Stomach (tissue), 4 donors: ENCODE measurements at regions not wholly inside any gene's neighbourhood (a gene's known extent, or its start where the extent isn't known, plus 50 kb on each side); places are given as distances from the start of the nearest gene placed in this dataset.

ENCODE experiments used
- POLR2A ChIP-seq, 4 donors: fragments of 450-650 bp; IDR thresholded peaks; one replicate each; pipeline ENCODE4 v1.6.1; 2016; ENCODE audit warnings: antibody characterized with exemption in 4 of 4, control low read depth in 2 of 4, mild to moderate bottlenecking in 1 of 4, moderate library complexity in 1 of 4
- POLR2AphosphoS5 ChIP-seq, 3 donors: sonication (generic); formaldehyde crosslinking; IDR thresholded peaks; one replicate each; pipeline ENCODE4 v1.6.1; 2016; ENCODE audit warnings: antibody characterized with exemption in 3 of 3
- TF ChIP-seq, protein P1 (sequence below), 7 experiments: fragments of 450-650 bp in 4 of 7; fragments of 200-600 bp in 3 of 7; sonication (generic) in 3 of 7; IDR thresholded peaks; one replicate each; pipeline ENCODE4 v1.5.1; 2016 to 2019; ENCODE audit warnings: antibody characterized with exemption in 7 of 7, control low read depth in 2 of 7, mild to moderate bottlenecking in 1 of 7

DNA sequence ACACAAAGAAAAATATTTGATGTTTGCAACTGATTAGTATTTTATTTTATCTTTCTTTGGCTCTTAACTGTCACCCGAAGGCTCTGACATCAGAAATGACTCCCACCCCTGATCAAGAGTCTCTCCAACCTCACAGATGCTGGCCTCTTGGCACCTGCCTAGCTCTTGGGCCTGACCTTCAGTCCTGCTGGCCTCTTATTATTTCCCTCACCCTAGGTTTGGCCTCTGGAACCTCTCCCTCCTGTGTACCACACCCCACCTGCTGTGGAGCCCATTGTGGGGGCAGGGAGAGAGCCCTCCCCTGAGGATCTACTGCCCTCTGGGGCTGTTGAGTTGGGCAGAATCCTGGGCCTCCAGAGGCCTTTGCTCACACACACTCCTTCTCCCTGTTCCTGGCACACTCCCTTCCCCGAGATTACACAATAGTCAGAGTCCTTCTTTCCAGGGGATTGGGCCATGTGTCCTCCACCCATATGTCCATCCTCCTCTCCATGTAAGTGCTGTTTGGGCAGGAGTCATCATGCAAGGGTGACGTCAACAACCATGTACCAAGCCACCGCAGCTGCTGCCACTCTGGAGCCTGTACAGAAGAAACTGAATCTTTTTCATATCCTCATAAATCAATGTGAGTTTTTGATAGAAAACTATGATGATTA, 124.3 kb downstream of the RASSF9 start:
- TF ChIP-seq, protein P1, sequence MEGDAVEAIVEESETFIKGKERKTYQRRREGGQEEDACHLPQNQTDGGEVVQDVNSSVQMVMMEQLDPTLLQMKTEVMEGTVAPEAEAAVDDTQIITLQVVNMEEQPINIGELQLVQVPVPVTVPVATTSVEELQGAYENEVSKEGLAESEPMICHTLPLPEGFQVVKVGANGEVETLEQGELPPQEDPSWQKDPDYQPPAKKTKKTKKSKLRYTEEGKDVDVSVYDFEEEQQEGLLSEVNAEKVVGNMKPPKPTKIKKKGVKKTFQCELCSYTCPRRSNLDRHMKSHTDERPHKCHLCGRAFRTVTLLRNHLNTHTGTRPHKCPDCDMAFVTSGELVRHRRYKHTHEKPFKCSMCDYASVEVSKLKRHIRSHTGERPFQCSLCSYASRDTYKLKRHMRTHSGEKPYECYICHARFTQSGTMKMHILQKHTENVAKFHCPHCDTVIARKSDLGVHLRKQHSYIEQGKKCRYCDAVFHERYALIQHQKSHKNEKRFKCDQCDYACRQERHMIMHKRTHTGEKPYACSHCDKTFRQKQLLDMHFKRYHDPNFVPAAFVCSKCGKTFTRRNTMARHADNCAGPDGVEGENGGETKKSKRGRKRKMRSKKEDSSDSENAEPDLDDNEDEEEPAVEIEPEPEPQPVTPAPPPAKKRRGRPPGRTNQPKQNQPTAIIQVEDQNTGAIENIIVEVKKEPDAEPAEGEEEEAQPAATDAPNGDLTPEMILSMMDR (IDR thresholded peaks at IDR 0.05) = no peak
- no peak for TF ChIP-seq POLR2A (IDR thresholded peaks at IDR 0.05)
- TF ChIP-seq POLR2AphosphoS5 (IDR thresholded peaks at IDR 0.05) = no peak
